Retina (tissue), 1 donor: ENCODE measurements at regions not wholly inside any gene's neighbourhood (a gene's known extent, or its start where the extent isn't known, plus 50 kb on each side); places are given as distances from the start of the nearest gene placed in this dataset.
"Not testable (repeated sequence)": the region's sequence is repeated elsewhere in the genome, so short reads cannot be mapped to it uniquely, and the experiment has no call there.

Experiments
- DNase-seq: peaks from one replicate; pipeline ENCODE4 v3.0.0-alpha.2; 2016

- DNase-seq, result no peak
These were observed 304.6 kb downstream of the ABCC12 start for GRCh38 chr16:47851146-47851545.

- DNase-seq, result no peak
These were observed 306.1 kb downstream of the ABCC12 start for GRCh38 chr16:47849736-47850135.

DNA sequence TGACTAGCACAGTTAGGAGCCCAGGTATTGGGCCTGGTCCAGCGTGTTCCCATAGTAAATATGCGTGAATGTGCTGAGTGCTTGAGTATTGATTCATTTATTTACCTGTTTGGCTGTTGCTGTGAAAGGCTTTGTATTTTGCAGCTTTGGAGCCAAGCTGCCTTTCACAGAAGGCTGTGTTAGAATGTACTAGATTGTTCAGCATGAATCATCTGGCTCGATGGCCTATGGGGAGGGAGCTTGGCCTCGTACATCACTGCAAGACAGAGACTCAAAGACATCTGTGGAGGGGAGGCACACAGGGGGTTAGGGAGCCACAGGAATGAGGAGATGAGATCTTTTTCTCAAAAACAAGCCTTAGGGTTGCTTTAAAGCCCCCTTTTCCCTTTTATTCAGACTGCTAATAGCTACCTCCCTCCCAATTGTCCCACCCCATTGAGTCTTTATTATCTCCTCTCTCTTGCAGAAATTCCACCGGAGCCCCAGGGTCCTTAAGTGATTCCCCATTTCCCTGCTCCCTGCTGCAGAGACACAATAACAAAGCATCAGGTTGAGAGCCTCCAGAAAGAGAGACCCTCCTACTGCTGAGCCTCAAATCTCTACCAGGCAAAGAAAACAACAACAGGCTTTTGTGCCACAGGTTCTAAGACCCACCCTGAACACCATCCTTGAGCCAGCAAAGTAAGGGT, 307.2 kb downstream of the ABCC12 start:
- DNase-seq, result no peak

GRCh38 chr16:47847220-47847970, 308.4 kb downstream of the ABCC12 start:
- no peak for DNase-seq

GRCh38 chr16:47834485-47835024, 321.2 kb downstream of the ABCC12 start:
- DNase-seq, result no peak

DNA sequence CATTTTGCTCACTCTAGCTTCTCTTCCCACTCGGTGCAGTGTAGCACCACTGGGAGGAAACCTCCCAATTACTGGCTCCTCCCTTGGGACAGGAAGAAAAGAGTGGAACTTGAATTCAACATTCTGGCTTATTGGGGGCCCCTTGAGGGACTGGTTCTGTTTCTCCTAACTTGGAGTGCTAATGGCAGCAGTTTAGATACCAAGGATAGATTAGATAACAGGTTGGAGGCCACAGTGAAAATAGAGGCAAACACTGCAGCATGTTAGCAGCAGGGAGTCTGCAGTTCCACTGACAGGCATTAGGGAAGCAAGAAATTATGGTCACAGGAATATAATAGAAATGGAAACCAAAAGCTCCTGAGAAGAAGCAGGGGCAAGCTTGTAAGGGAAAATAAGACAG, 322.0 kb downstream of the ABCC12 start:
- DNase-seq, result no peak

- DNase-seq, result no peak
These were observed 325.8 kb downstream of the ABCC12 start for GRCh38 chr16:47829850-47830600.

- DNase-seq, result no peak
These were observed 329.7 kb downstream of the ABCC12 start for GRCh38 chr16:47826070-47826469.

- DNase-seq, result no peak
These were observed 338.7 kb downstream of the ABCC12 start for GRCh38 chr16:47817048-47817447.

GRCh38 chr16:47816511-47816910, 339.3 kb downstream of the ABCC12 start:
- DNase-seq, result no peak

DNA sequence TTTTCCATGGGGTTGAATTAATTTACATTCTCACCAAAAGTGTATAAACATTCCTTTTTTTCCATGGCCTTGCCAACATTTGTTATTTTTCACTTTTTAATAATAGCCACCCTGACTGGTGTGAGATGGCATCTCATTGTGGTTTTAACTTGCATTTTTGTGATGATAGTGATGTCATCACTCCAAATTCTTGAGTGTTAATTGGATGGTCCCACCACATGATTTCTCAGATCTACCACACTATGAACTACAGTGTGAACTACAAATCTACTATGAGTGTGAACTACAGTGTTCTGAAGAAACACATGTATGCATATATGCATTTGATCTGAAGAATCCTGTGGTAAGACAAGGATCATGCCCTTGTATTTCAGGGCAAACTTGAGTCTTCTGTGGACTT, 340.1 kb downstream of the ABCC12 start:
- DNase-seq, result no peak

DNA sequence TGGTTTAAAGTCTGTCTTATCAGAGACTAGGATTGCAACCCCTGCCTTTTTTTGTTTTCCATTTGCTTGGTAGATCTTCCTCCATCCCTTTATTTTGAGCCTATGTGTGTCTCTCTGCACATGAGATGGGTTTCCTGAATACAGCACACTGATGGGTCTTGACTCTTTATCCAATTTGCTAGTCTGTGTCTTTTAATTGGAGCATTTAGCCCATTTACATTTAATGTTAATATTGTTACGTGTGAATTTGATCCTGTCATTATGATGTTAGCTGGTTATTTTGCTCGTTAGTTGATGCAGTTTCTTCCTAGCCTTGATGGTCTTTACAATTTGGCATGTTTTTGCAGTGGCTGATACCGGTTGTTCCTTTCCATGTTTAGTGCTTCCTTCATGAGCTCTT, 344.0 kb downstream of the ABCC12 start:
- not testable (repeated sequence) for DNase-seq

DNA sequence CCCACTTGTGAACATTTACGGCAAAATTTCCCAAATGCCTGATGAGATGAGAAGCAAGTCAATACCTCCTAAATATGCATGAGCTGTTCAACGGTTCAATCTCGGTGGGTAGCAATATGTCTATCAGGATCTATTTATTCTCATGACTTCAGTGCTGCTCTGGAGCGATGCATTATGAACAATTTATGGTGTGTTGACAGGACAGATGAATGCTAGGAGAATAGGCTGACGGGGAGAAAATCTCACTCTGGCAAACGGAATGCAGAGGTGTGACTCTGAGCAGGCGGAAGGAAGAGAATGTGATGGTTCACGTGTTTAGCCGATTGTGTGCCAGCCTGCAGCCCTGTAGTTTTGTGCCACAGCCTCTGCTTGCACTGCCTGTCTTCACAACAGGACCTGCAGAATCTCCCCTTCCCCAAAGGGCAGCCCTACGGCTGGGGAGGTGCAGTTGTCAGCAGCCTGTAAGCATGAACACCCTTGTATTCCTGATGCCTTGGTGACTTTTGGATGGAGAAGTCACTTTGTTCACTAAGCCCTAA, 345.2 kb downstream of the PHKB start:
- no peak for DNase-seq

DNA sequence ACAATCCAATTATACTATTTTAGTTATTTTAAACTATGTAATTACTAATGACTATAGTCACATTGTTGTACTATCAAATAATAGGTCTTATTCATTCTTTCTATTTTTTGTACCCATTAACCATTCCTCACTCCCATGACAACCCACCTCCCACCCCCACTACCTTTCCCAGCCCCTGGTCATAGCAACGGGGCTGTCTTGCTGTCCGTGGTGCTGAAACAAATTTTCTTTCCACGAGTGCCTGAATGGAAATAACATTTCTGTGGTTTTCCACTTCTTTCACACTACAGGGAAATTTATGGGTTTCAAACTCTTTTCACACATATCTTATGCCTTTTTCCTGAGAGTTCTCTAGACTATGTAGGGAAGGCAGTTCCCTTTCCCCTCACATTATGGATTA, 326.6 kb downstream of the PHKB start:
- DNase-seq, result no peak

GRCh38 chr16:47781673-47782072, 320.5 kb downstream of the PHKB start:
- no peak for DNase-seq

DNA sequence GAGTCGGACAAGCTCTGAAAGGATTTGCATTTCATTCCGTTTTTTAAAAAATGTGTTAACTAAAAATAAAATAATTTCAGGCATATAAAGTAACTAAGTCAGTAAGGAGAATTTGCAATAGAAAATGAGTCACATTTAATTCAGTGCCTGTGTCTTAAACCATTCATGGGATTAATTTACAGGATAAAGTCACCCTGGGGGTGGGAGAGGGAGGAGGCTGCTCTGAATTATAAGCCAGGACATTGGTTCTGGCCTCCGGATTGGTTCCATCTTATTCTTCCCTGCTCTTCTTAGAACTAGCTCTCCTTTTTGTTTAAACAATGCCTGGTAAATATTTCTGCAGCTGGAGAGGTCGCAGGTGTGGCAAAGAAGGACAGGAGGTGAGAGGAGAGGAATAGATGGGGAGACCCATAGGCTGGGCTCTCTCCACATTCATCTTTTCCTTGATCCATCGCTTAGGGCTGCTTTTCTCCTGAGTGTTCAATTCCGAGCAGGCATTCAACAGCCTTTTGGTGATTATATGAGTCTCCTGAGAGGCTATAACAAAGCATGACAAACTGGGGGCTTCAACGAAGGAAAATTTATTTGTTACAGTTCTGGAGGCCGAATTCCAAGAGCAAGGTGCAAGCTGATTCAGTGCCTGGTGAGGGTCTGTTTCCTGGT, 319.2 kb downstream of the PHKB start:
- DNase-seq, result no peak

GRCh38 chr16:47779201-47780016, 318.3 kb downstream of the PHKB start:
- no peak for DNase-seq

DNA sequence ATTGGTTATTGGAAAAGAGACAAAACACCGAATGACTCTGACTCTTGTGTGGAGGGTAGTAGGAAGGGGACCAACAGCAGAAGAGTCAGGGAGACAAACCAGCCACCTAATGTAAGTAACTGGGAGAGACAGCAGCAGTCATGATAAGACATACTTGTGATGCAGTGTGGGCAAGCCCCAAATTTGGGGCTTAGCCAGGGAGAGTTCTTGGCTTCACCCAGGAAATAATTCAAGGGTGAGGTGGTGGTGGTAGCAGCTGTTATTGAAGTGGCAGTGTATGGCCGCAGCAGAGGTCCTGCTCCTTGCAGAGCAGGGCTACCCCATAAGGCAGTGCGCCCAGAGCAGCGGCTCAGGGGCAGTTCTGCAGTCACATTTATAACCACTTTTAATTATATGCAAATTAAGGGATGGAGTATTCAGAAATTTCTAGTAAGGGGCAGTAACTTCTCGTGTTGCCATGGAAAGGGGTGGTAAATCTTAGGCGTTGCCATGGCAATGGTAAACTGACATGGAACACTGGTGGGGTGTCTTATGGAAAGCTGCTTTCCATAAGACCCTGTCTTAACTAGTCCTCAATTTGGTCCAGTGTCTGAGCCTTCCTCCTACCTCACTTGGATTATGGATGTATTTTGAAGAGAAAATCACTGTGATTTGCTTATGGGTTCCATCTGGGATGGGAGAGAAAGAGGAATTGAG, 317.1 kb downstream of the PHKB start:
- no peak for DNase-seq

- DNase-seq, result no peak
These were observed 316.1 kb downstream of the PHKB start for GRCh38 chr16:47777220-47777619.

DNA sequence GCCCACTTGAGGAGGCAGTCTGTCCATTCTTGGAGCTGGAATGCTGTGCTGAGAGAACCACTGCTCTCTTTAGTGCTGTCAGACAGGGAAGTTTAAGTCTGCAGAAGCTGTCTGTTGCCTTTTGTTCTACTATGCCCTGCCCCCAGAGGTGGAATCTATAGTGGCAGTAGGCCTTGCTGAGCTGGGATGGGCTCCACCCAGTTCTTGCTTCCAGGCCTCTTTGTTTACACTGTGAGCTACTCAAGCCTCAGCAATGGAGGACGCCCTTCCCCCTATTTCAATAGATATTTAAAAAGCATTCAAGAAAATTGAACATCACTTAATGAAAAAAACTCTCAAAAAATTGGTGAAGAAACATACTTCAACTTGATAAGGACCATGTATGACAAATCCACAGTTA, 313.5 kb downstream of the PHKB start:
- DNase-seq, result no peak

GRCh38 chr16:47753659-47754058, 292.5 kb downstream of the PHKB start:
- DNase-seq, result no peak
